Tibial nerve (tissue), 4 donors: ENCODE measurements at regions not wholly inside any gene's neighbourhood (a gene's known extent, or its start where the extent isn't known, plus 50 kb on each side); places are given as distances from the start of the nearest gene placed in this dataset.

Experiments used
- DNase-seq, 2 donors: peaks; one replicate each; pipeline ENCODE4 v3.0.0-alpha.2; 2019; ENCODE audit warnings: low spot score in 2 of 2
- H3K27ac ChIP-seq, 4 donors: fragments of 200-600 bp; sonication (generic) in 3 of 4; one replicate each; pipeline ENCODE4 v1.5.1; 2017 to 2019; ENCODE audit warnings: mild to moderate bottlenecking in 1 of 4
- H3K27me3 ChIP-seq, 2 donors: fragments of 200-600 bp; sonication (generic) in 1 of 2; one replicate each; pipeline versions ENCODE4 v1.5.1 to v1.6.0; 2017 to 2019
- H3K36me3 ChIP-seq, 3 donors: fragments of 200-600 bp; sonication (generic); one replicate each; pipeline ENCODE4 v1.5.1; 2018 to 2019
- H3K4me1 ChIP-seq, 4 donors: fragments of 200-600 bp; sonication (generic) in 3 of 4; one replicate each; pipeline ENCODE4 v1.5.1; 2017 to 2019
- H3K4me3 ChIP-seq, 4 donors: fragments of 200-600 bp; sonication (generic) in 3 of 4; one replicate each; pipeline ENCODE4 v1.5.1; 2017 to 2019; ENCODE audit warnings: mild to moderate bottlenecking in 1 of 4, moderate library complexity in 1 of 4
- H3K9me3 ChIP-seq, 4 donors: fragments of 200-600 bp; sonication (generic) in 3 of 4; one replicate each; pipeline ENCODE4 v1.5.1; 2017 to 2019
- CTCF ChIP-seq, 5 experiments: fragments of 200-600 bp in 3 of 5; fragments of 450-650 bp in 2 of 5; sonication (generic) in 3 of 5; IDR thresholded peaks; one replicate each; pipeline ENCODE4 v1.5.1; 2016 to 2019; ENCODE audit warnings: antibody characterized with exemption in 5 of 5, mild to moderate bottlenecking in 3 of 5, moderate library complexity in 2 of 5
- EP300 ChIP-seq, 2 donors: sonication (generic); formaldehyde crosslinking; IDR thresholded peaks; one replicate each; pipeline ENCODE4 v1.6.1; 2017; ENCODE audit warnings: antibody characterized with exemption in 2 of 2, mild to moderate bottlenecking in 1 of 2
- POLR2A ChIP-seq, 2 donors: fragments of 450-650 bp; IDR thresholded peaks; one replicate each; pipeline ENCODE4 v1.6.1; 2017; ENCODE audit warnings: antibody characterized with exemption in 2 of 2, mild to moderate bottlenecking in 2 of 2, moderate library complexity in 2 of 2
- WGBS, 2 donors: methylation state at CpG; one replicate each; pipeline ENCODE4 v1.1.5; 2018; 5-methylcytosine and 5-hydroxymethylcytosine counted together

DNA sequence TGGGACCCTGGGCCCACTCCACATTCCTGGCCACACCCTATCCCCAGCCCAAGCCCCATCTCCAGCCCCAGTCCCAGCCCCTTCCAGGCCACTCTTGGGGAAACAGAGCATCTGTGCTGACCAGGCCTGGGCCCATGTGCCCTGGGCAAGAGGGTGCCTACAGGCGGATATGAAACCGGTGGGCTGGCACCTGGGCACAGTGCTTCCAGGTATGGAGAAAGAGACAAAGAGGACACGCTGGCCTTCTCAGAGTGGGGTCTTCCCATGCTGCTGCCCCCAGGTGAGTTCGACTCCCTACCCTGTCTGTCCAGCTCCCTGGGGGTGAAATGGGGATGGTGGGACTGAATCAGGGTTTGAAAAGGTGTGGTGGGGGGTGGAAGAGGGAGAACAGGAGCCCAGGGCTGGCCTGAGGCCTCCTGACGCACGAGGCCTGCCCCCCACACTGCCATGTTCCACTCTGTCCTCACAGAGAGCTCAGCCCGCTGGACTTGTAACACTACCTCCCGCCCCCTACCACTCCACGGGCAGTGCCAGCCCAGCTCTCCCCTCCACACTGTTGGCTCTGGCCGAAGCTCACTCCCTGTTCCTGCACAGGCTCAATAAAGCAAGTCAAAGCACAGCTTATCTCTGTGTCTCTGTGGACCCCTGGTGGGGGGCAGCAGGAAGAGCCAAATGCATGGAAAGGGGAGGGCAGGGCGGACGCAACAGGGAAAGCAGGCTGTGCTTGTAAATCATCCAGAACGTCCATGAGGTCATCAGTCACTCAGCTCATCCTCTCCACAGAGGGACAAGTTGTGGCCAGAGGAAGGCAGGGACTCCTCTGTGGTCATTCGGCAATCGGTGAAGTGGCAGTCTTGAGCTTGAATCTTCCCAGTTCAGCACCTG is 71.1 kb upstream of the TMEM97 start:
- WGBS, 2 donors, result 63 to 67% methylated on average over 15 of the region's 15 CpGs
- H3K9me3 ChIP-seq, result no peaks in the 10 kb centered on the region
- DNase-seq, result no peak
- no peak overlapping the region for H3K27ac ChIP-seq
- peaks cover 0 to 18% of the 10 kb centered on the region in 2 donors for H3K27me3 ChIP-seq
- no peak overlapping the region for H3K4me3 ChIP-seq
- peaks cover 0 to 12% (median 7%) of the 10 kb centered on the region in 4 donors for H3K4me1 ChIP-seq
- TF ChIP-seq EP300 (IDR thresholded peaks at IDR 0.05) (no peak), POLR2A (IDR thresholded peaks at IDR 0.05) (no peak), CTCF (IDR thresholded peaks at IDR 0.05) (no peak)
- H3K36me3 ChIP-seq, result no peaks in the 10 kb centered on the region

GRCh38 chr17:28249706-28250105 is 69.3 kb upstream of the TMEM97 start:
- Histone ChIP-seq H3K4me1 (peaks cover 0 to 12% (median 7%) of the 10 kb centered on the region in 4 donors), H3K9me3 (no peaks in the 10 kb centered on the region), H3K4me3 (no peak overlapping the region), H3K36me3 (no peaks in the 10 kb centered on the region), H3K27me3 (peaks cover 0 to 33% of the 10 kb centered on the region in 2 donors), H3K27ac (no peak overlapping the region)
- no peak for DNase-seq
- 79 to 90% methylated on average over 4 to 5 of the region's 5 CpGs for WGBS, 2 donors
- TF ChIP-seq EP300 (IDR thresholded peaks at IDR 0.05), result no peak
- no peak for TF ChIP-seq POLR2A (IDR thresholded peaks at IDR 0.05)
- no peak for TF ChIP-seq CTCF (IDR thresholded peaks at IDR 0.05)

DNA sequence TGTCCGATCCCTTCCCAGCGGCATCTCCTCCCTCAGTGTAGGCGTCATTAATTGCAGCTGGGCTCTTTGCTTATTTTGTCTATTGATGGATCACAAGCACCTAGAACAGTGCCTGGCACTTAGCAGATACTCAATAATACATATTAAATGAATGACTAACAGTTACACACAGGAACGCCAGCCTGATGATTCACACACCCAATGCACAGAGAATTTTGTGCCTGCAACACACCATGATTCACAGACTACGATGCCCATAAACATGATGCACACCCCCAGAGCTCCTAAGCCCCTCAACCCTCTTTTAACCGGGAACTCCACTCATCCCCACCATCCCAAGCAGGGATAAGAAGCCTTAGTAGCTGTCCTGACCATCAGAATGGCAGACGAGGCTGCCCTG is 66.6 kb upstream of the TMEM97 start:
- no peaks in the 10 kb centered on the region for H3K9me3 ChIP-seq
- H3K27me3 ChIP-seq, result peaks cover 0 to 41% of the 10 kb centered on the region in 2 donors
- DNase-seq, result no peak
- no peak for TF ChIP-seq EP300 (IDR thresholded peaks at IDR 0.05)
- no peak for TF ChIP-seq POLR2A (IDR thresholded peaks at IDR 0.05)
- no peak for TF ChIP-seq CTCF (IDR thresholded peaks at IDR 0.05)
- H3K36me3 ChIP-seq, result no peaks in the 10 kb centered on the region
- H3K4me1 ChIP-seq, result peaks cover 0 to 12% (median 7%) of the 10 kb centered on the region in 4 donors
- no peak overlapping the region for H3K4me3 ChIP-seq
- H3K27ac ChIP-seq, result no peak overlapping the region
- WGBS, 2 donors, result 82 to 83% methylated on average over 7 of the region's 7 CpGs

DNA sequence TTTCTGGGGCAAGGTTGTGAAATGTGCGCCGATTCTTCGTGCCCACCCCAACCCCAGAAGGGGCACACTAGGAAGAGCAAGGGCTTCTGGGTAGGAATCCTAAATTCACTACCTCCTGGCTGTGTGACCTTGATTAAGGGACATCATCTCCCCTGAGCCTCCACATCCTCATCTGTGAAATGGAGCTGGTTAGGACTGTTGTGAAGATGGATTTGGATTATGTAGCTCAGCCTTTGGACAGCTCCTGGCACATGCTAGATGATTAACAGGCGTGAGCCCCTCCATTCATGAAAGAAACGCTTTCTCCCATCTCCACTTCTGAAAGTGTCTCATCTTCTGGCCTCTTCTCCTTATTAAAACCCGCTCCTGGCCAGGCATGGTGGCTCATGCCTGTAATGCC is 65.3 kb upstream of the TMEM97 start:
- 86 to 88% methylated on average over 6 of the region's 6 CpGs for WGBS, 2 donors
- Histone ChIP-seq H3K27me3 (peaks cover 0 to 41% of the 10 kb centered on the region in 2 donors), H3K27ac (no peak overlapping the region)

More for the DNA sequence above, 65.3 kb upstream of the TMEM97 start:
- no peaks in the 10 kb centered on the region for H3K9me3 ChIP-seq
- no peak for DNase-seq
- no peaks in the 10 kb centered on the region for H3K36me3 ChIP-seq
- H3K4me1 ChIP-seq, result peaks cover 0 to 18% (median 7%) of the 10 kb centered on the region in 4 donors
- no peak for TF ChIP-seq EP300 (IDR thresholded peaks at IDR 0.05)
- no peak for TF ChIP-seq POLR2A (IDR thresholded peaks at IDR 0.05)
- TF ChIP-seq CTCF (IDR thresholded peaks at IDR 0.05), result no peak
- no peak overlapping the region for H3K4me3 ChIP-seq
